ENCODE measurements at regions not wholly inside any gene's neighbourhood (a gene's known extent, or its start where the extent isn't known, plus 50 kb on each side); places are given as distances from the start of the nearest gene placed in this dataset.

DNA sequence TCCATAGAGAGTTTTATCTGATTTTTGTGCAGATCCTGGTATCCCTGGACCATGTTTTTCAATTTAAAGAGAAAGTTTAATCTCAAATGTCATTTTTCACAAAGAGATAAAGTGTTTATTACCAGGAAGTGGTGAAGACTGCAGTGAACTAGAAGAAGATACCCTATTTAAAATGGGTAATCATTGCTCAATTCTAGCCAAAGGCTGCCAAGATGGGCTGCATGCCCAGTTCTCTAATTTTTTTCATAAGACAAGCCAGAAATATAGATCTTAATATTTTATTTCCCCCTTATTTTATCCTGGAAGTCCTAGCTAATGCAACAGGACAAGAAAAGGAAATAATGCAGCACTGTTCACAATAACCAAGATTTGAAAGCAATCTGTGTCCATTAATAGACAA, 343.5 kb downstream of the PCNX1 start:
- TF ChIP-seq POLR2A (IDR thresholded peaks at IDR 0.05) (no peak), CTCF (IDR thresholded peaks at IDR 0.05) (no peak)

Data from lower leg skin (tissue), 3 donors.